Smooth muscle cell of the brain vasculature (primary cell): ENCODE measurements at regions not wholly inside any gene's neighbourhood (a gene's known extent, or its start where the extent isn't known, plus 50 kb on each side); places are given as distances from the start of the nearest gene placed in this dataset.

Source experiments
- DNase-seq: peaks from one replicate; pipeline ENCODE4 v3.0.0-alpha.2; 2012; ENCODE audit warnings: low read depth, low spot score

DNA sequence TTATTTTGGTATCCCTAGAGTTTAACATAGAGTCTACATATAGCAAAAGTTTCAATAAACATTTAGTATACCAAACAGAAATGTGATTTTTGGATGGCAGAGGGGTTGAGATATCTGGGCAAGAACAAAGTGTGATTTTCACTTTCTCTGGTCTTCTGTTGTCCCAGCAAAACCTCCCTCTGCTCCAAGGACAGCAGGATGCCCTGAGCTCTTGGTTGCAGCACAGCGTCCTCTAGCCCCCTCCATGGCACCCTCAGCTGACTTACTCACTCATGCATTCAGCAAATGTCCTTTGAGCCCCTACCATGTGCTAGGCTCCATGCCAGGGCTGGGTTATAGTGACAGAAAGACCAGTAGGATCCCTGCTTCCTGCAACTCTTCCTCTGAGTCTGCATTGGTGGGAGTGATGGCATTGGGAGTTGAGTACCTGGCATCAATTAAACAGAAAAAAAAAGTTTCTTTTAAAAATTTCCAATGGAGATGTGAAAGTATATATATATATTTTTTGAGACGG lies 104.8 kb upstream of the UBL3 start:
- DNase-seq = no peak

DNA sequence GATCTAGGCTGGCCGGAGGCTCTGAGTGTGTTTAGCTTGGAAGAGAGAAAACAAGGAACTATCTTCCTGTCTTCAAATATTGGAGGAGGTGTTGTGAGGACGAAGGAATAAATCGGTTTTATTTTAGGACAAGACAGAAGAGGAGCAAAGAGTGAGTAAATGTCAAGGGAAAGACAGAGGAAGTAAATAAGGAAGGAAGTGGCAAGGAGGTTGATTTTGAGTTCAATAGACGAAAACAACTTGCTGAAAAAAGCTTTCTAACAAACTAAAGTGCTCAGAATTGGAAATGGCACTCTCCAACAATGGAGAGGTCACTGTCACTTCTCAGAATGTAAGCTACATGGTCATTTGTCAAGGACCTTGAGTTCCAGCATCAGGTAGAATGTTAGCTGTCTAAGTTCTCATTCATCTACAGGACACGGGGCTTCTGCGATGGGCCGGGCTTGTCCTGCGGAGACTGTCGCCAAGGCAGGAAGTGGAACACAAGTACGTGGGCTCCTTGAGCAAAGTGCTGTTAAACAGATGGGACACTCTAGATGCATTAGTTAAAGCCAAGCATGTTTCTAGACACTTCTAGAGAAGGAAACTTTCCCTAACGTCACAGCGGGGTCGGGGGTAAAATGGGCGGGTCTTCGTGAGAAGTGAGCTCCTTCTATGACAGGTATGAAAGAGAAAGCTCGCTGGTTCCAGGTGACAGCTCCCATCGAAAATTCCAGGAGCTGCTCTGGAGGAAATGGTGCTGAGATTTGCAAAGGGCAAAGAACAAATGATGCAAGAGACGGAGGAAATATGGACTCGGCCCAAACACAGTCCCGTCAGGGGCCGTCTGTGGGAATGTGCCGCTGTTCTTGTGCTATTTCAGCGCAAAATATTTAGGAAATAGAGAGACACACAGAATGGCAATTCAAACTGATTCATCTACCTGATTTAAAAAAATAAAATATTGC lies 103.9 kb upstream of the UBL3 start:
- DNase-seq = no peak

DNA sequence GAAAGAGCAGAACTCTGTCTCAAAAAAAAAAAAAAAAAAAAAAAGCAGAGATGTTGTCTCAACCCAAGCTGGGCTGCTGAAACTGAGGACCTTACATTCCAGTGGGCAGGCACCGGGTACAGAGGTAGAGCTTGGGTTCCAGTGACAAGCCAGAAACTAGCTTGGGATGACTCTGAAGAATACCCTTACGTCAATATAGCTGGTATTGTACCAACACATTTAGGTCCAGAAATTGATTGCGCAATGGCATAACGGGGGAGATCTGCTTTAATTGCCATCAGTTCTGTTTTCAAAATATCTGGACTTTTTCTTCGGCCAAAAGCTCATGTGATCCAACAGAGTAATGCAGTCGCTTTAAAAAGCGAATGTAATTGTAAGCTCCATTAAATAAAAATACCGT lies 103.1 kb upstream of the UBL3 start:
- no peak for DNase-seq

DNA sequence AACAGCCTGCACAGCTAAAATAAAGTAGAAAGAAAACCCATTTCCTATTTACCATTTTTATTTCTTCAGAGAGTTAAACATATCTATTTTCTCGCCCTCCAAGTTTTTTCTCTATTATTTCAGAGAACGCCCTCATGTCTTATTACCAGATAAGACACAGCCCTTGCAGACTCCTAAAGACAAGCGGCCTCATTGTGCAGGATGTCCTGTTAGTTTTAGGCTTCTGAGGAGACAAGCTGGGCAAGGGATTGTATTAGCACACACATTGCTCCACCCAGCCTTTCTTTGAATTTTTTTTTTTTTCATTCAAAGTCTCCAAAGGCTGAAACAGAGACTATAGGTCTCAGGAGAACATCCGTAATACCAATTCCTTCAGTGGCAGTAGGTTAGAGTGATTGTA lies 101.8 kb upstream of the UBL3 start:
- DNase-seq = no peak

DNA sequence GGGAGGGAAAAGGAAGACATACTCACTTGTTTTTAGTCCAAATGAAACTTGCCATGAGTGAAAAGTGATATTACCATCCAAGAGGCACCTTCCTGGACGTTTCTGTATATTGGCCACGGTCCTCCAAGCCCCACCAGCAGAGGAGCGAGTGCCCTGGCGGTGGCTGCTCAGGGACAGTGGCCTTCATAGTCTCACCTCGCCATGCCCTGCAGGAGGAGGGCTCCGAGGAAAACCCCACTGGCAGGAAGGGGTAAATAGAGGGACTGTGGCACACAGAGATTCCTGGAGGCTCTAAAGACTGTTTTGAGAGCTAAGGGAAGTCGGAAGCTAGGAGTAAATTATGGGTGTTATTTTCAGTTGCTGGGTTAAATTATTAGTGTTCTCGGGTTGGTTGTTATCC lies 98.4 kb upstream of the UBL3 start:
- DNase-seq = no peak

DNA sequence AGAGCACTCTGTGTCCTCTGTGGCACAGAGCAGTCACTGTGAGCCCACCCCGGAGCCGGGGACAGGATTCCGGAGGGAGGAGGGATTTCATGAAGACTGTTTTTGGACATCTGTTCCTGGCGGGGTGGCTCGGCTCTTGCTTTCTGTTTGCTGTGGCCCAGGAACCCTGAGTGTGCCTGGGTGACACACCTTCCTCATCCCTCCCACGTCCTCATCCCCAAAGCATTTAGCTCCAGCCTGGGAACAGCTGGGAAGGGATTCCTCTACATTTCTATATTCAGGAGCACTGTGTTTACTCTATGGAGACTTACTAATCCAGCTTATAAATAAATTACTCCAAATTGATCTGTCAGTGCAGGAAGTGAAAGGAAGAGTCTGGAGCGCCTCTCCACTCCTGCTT lies 97.8 kb upstream of the UBL3 start:
- DNase-seq = no peak

DNA sequence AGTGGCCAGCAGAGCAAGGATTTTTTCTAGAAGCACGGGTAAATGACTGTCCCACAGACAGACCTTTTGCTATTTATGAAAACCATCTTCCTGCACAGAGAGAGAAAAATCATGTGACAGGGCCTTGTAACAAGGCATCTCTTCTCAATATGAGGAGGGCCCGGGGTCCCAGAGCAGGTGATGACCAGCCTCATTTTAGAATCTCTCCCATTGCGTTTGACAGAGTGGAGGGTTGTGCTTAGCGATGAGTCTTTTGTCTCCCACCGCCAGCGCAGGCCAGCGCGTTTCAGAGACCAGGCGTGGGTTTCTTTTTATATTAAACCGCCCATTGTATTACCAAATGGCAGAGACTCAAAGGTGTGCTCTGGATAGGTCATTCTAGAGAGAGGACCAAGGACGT lies 97.4 kb upstream of the UBL3 start:
- DNase-seq = no peak

DNA sequence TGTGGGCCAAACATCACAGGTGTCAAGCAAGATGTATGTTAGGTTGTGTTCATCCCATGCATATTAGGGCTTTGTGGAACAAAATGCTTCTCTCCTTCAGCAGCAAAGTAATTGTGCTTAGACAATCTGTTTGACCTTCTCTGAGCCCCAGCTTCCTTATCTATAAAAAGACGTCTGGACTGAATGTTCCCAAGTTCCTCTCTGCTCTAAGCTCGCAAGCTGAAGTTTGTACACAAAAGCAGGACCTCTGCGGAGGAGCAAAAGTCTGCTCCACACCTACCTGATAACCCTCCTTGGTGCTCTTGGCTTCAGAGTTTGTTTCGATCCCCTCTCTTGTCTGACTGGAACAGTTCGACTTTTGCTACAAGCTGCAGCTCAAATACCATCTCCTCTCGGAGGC lies 95.7 kb upstream of the UBL3 start:
- DNase-seq = no peak

DNA sequence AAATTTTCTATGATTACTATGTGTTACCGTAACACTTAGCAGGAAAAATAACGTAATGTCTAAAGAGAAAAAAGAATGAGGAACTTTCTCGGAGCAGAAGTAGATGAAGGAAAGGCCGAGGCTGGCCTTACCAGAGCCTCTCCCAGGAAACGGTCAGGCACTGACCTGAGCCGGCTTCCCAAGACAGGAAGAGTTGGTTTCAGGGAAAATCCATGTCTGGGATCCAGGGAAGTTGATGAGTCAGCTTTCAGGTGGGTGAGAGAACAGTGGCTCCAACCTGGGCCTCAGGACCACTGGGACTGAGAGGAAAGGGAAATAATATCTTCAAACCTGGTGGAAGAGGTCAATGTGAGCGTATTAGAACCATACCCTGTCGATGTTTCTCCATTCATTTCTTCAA lies 93.3 kb upstream of the UBL3 start:
- no peak for DNase-seq

DNA sequence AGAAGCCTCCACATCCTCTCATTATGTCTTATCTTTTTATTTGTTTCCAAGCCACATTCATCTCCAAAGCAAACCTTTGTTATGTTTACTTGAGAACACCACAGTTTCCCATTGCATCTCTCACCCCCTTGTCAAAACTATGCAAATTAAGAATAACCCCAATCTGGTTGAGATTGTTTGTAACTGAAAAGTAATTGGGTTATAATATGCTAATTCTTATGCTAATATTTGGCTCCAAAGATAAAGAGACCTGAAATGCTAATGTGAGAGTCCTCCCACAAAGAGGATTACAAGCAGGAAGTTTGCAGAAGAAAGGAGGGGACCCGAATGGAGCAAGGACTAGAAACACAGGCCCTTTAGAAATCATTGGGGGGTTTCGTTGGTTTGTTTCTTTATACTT lies 92.9 kb upstream of the UBL3 start:
- DNase-seq = no peak

DNA sequence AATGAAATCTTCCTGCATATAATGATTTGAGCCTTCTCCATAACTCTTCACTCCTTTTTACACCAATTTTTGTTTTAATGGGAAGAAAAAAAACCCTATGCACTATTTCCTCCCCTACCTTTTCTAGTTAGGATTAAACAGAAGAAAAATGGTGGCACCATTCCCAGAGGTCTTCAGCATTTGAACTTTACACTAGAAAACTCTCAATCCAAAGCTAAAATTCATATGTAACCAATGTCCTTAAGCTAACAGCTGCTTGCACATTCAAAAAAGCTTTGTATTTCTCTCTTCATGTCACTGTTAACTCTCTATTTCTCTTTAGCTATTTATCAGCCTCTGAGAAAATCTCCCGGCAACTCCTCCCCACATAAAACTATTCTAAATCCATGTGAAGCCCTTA lies 90.3 kb upstream of the UBL3 start:
- no peak for DNase-seq

DNA sequence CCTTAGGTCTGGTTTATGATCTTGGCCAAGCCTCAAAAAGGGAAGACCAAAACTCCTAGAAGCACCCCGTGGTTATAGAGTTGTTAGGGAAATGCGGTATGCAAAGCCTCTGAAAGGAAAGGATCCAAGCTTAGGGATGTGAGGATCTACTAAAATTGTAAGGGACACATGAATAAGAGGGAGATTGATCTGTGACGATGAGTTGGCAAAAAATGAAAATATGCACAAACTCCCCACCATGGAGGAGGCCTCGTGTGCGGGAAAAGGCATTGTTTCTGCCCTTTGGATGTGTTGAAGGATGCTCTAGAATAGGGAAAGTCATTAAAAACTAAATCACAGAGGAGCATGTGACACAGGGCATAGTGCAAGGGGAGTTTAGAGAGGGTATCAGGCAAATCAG lies 88.7 kb upstream of the UBL3 start:
- DNase-seq = no peak

DNA sequence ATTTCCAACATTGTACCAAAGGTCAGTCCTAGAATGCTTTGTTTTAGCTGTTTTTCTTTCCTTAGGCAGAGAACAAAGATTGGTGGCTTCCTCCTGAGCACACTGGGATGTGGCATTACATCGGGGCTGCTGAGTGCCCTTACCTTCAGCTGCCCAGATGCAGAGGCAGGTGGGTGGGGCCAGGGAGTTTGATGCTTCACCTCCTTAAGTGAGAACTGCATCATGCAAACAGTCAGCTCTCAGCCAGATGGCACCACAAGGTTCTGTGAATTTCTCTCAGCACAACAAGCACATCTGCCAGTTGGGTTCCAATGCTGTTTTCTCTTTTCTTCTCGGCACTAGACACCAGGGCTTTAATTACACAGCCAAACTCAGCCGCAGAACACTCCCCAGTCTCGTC lies 87.4 kb upstream of the UBL3 start:
- DNase-seq = no peak

DNA sequence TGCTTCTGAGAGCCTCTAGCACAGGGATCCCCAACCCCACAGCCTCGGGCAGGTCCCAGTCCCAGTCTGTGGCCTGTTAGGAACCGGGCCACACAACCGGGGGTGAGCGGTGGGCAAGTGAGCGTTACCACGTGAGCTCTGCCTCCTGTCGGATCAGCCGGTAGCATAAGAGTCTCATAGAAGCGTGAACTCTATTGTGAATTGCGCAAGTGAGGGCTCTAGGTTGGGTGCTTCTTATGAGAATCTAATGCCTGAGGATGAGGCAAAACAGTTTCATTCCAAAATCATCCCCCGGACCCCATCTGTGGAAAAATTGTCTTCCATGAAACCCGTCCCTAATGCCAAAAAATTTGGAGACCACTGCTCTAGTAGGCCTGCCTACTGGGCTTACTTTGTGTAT lies 87.0 kb upstream of the UBL3 start:
- DNase-seq = no peak

DNA sequence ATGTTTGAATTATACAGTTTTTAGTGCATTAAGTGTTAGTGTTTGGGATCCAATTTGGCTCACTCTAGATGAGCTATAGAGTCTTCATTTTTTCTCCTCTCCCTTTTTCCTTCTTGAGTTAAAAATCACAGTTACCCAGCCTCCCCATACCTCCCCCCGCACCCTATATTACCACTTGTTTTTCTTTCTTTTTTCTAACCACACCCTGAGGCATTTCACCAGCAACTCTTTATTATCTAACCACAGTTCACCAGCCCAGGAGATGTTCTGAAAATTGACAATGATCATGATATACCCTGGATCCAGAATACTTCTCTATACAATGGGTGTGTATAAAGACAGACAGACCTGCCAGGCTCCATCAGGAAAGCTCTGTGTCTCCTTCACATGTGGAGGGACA lies 86.5 kb upstream of the UBL3 start:
- DNase-seq = no peak

DNA sequence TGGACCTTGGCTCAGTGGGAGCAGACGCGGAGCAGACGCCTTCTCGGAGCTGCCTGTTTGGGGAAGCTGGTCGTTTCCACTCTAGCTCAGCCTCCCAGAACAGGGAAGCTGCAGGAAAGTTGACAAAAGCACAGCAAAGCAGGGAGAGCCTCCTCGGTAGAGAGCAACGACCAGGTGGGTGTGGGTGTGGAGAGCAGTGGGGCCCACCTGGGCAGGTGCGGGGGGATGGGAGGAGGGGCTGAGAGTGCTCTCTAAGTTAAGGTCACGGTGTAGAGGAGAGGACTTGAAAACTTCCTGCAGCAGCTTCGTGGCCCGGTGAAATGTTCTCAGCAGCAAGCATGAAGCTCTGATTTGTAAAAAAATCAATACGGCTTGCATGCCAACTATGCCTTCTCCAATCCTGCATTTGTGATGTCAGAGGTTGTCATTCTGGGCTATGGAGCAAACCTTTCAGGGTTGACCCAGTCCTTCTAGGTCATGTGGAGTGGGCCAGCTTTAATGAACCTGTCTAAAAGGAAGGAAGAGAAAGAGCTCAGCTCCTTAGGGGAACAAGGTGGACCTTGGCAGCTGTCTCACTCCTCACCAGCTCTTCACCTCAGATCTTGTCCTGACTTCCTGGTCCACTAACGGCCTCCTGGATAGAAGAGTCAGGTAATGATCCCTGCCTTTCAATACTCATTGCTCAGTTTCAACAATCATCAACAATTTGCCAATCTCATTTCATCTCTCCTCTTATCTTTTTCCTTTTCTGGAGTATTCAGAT lies 85.8 kb upstream of the UBL3 start:
- DNase-seq = no peak

DNA sequence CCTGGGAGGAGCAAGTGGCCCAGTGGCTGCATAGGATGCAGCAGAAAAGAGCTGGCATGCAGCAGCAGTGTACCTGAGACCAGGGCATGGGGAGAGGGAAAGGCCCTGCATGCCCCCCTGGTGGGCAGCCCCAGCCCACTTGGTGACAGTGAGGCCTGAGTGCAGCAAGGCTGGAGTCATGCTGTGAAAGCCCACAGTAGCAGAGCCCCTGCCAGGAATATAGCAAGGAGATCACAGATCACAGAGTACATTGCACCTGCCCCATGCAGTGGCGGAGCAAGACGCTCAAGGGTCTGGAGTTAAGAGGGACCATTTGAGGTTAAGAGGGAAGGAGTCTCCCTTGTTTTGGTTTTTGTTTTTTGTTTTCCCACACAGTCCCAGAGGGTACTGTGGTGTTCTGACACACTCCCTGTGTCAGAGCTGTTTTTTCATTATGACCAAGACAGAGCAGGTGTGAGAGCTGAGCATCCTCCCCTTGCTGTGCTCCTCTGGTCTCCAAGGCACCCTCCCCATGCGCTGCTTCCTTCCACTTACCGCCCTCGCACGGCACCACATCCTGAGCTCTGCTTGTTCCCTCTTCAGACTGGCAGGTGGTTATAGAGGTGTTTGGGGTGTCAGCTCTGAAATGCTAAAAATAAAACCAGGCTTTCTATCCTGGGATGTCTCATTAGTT lies 85.0 kb upstream of the UBL3 start:
- DNase-seq = no peak

DNA sequence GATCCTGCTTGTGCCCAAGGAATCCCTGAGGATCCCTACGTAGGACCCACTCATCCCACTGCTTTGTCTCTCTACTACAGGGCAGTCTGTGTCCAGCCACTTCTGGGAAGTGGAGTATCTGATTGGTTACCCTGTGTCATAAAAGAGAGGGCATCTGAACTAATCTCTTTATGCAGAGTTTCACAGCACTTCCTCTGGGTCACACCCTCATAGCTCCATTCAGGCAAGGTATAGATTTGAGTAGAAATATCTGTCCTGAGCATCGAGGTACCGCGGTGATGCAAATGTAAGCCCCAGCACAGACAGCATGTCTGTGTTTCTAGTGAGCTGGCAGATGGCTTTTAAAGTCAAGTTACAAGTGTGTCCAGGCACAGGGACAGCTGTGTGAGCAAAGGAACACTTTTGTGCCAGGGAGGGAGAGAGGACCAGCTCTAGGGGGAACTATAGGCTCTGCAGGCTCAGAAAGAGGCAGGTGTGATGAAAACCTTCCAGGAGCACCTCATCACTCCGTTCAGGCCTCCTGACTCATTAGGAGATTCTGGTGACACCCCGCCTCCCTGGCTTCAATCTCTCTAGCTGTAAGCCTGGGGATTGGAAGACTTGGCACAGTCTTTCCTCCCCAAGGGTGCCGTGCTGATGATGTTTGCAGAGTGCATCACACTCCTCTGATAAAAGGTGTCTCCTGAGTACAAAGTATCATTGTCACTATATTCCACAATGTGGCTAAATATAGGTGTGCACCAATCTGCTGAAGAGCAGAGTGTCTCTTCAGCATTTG lies 84.3 kb upstream of the UBL3 start:
- DNase-seq = no peak

DNA sequence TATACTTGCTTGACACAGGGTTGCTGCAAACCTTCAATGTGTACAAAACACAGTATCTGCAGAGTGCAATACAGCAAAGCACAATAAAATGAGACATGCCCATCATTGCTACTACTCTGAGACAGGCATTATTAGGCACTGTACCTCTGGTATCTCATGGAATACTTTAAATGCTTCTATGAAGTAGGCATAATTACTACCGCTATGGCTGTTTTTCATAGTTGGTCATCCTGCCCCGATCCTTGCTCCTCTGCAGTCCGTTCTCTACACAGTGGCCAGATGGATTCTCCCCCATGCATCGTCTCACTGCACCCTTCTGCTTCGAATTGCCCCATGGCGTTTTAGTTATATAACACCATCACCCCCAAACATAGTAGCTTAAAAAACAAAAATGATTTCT lies 83.0 kb upstream of the UBL3 start:
- DNase-seq = no peak

DNA sequence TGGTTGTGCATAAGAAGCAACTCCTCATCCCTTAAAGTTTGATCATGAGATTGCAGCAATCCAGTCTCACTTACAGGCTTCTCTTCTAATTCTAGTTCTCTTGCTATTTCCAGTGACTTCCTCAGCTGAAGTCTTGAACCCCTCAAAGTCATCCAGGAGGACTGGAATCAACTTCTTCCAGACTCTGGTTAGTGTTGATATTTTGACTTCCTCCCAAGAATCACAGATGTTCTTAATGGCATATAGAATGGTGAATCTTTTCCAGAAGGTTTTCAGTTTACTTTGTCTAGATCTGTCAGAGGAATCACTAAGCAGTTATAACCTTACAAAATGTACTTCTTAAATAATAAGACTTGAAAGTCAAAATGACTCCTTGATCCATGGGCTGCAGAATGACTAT lies 81.3 kb upstream of the UBL3 start:
- no peak for DNase-seq

DNA sequence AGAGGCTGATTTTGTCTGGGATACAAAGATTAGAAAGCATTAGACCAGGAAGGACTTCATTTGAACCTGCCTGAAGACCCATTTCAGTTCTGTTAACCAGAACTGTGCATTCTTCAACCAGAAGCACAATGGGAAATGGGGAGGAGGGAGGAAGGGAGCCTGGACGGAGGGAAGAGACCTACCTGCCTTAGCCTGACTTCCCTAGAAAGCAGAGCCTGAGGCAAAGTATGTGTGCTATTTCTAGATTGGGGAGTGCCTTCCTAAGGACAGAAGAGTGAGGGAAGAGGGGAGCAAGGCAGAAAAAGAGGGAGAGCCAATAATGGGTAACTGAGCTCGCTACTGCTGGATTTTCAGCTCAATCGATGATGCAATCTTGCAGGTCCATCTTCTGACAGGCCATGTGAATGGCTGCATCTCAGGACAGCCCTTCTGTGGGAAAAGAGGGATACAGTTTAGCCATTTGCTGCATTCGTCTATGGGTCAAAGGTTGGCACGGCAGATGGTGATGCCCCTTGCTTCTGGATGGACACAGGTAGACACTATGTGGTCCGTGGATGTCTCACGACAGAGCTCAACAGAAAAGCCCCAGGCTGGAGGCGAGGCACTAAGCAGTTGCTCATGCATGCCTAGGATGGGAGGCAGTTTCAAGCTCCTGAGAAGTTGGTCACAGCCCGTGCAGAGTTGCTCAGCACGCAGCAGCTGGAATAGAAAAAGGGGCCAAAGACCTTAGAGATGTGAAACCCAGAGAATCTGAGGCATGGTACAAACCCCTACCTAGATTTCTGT lies 78.8 kb upstream of the UBL3 start:
- no peak for DNase-seq
